SK-N-SH (cell line): ENCODE measurements at regions not wholly inside any gene's neighbourhood (a gene's known extent, or its start where the extent isn't known, plus 50 kb on each side); places are given as distances from the start of the nearest gene placed in this dataset.
A peak's percentile ranks its signal among the peaks of the same experiment; 100 is the strongest.

Source experiments
- EP300 ChIP-seq, 2 experiments: IDR thresholded peaks; 2 replicates each; pipeline versions ENCODE4 v1.4.0 to v1.6.1; 2012; ENCODE audit warnings: borderline replicate concordance in 1 of 2, low read depth in 1 of 2, low read length in 1 of 2
- EZH2phosphoT487 ChIP-seq: fragments of 200-600 bp; sonication (generic); IDR thresholded peaks from 2 replicates; pipeline ENCODE4 v1.6.1; 2017; ENCODE audit warnings: low read depth, mixed run types, mild to moderate bottlenecking, antibody characterized with exemption, moderate library complexity, borderline replicate concordance
- JUND ChIP-seq: IDR thresholded peaks from 2 replicates; pipeline ENCODE4 v1.4.0; 2012
- MEF2A ChIP-seq: IDR thresholded peaks from 2 replicates; pipeline ENCODE4 v1.4.0; 2012; ENCODE audit warnings: low read depth, borderline replicate concordance
- POLR2AphosphoS5 ChIP-seq: IDR thresholded peaks from 2 replicates; pipeline ENCODE4 v1.6.1; 2012; ENCODE audit warnings: low read depth, low read length
- RAD21 ChIP-seq: IDR thresholded peaks from 2 replicates; pipeline ENCODE4 v1.6.1; 2012; ENCODE audit warnings: mild to moderate bottlenecking, low read length
- RFX5 ChIP-seq: IDR thresholded peaks from 2 replicates; pipeline ENCODE4 v1.6.1; 2012; ENCODE audit warnings: mild to moderate bottlenecking, improper control_type of control experiment, low read length
- SMC3 ChIP-seq: IDR thresholded peaks from 2 replicates; pipeline ENCODE4 v1.6.1; 2012; ENCODE audit warnings: low read depth, low read length, improper control_type of control experiment
- TAF1 ChIP-seq: IDR thresholded peaks from 2 replicates; pipeline ENCODE4 v1.6.1; 2012; ENCODE audit warnings: low read depth, mild to moderate bottlenecking, low read length, moderate library complexity, borderline replicate concordance
- YY1 ChIP-seq: IDR thresholded peaks from 2 replicates; pipeline ENCODE4 v1.4.0; 2012; ENCODE audit warnings: low read depth, mild to moderate bottlenecking
- TF ChIP-seq, protein P1 (sequence below): fragments of 200-600 bp; sonication (generic); IDR thresholded peaks from 2 replicates; pipeline ENCODE4 v1.6.1; 2017; ENCODE audit warnings: antibody characterized with exemption, mild to moderate bottlenecking, moderate library complexity
- TF ChIP-seq, protein P2 (sequence below): IDR thresholded peaks from 2 replicates; pipeline ENCODE4 v1.4.0; 2012; ENCODE audit warnings: low read depth

DNA sequence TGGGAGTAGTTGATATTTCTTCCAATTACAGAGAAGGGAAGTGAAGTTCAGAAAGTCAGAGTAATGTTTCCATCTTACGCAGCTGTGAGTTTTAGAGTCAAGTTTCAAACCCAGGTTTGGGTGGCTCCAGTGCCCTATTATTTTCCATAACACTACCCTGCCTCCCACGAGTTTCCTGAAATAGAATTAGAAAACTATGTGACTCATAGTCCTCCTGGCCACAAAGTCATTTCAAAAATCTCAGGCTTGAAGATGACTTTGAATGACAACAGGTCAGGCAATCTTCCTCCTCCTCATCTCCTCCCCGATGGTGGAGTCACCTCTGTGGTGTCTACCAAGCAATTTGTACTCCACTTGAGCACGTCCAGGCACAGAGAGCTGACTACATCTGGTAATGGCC is 212.3 kb upstream of the TRIB2 start:
- no peak for TF ChIP-seq YY1
- TF ChIP-seq, protein P1, sequence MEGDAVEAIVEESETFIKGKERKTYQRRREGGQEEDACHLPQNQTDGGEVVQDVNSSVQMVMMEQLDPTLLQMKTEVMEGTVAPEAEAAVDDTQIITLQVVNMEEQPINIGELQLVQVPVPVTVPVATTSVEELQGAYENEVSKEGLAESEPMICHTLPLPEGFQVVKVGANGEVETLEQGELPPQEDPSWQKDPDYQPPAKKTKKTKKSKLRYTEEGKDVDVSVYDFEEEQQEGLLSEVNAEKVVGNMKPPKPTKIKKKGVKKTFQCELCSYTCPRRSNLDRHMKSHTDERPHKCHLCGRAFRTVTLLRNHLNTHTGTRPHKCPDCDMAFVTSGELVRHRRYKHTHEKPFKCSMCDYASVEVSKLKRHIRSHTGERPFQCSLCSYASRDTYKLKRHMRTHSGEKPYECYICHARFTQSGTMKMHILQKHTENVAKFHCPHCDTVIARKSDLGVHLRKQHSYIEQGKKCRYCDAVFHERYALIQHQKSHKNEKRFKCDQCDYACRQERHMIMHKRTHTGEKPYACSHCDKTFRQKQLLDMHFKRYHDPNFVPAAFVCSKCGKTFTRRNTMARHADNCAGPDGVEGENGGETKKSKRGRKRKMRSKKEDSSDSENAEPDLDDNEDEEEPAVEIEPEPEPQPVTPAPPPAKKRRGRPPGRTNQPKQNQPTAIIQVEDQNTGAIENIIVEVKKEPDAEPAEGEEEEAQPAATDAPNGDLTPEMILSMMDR = no peak
- no peak for TF ChIP-seq TAF1
- peak; percentile 69; the same call in 1 of the 2 replicates for TF ChIP-seq MEF2A
- TF ChIP-seq POLR2AphosphoS5 = no peak
- TF ChIP-seq EZH2phosphoT487 = no peak
- TF ChIP-seq EP300 (IDR thresholded peaks at IDR 0.05; ENCODE audit: borderline replicate concordance in 1 of 2, low read depth in 1 of 2, low read length in 1 of 2) = no peak
- no peak for TF ChIP-seq JUND
- TF ChIP-seq, protein P2, sequence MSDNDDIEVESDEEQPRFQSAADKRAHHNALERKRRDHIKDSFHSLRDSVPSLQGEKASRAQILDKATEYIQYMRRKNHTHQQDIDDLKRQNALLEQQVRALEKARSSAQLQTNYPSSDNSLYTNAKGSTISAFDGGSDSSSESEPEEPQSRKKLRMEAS = no peak
- TF ChIP-seq RAD21 = no peak
- no peak for TF ChIP-seq RFX5
- no peak for TF ChIP-seq SMC3
